Mesenchymal stem cell (in vitro differentiated cells and primary cell): ENCODE measurements at regions not wholly inside any gene's neighbourhood (a gene's known extent, or its start where the extent isn't known, plus 50 kb on each side); places are given as distances from the start of the nearest gene placed in this dataset.

Source experiments
- DNase-seq: peaks from one replicate; pipeline ENCODE4 v3.0.0-alpha.2; 2013
- H2AFZ ChIP-seq: one replicate; pipeline ENCODE4 v1.6.1; 2013; ENCODE audit warnings: low read depth, mild to moderate bottlenecking, control low read depth, inconsistent platforms, low read length, moderate library complexity
- H2AK5ac ChIP-seq: 2 replicates; pipeline ENCODE4 v1.6.1; 2013; ENCODE audit warnings: low read length, moderate library complexity, mild to moderate bottlenecking, inconsistent platforms; ENCODE audit not compliant: severe bottlenecking
- H2BK120ac ChIP-seq: one replicate; pipeline ENCODE4 v1.6.1; 2013; ENCODE audit warnings: low read depth, mild to moderate bottlenecking, inconsistent platforms, low read length, moderate library complexity
- H2BK12ac ChIP-seq, 2 experiments: one replicate each; pipeline ENCODE4 v1.6.1; 2013; ENCODE audit warnings: inconsistent platforms in 2 of 2, low read length in 2 of 2, mild to moderate bottlenecking in 2 of 2, moderate library complexity in 2 of 2, control low read depth in 1 of 2
- H2BK15ac ChIP-seq: one replicate; pipeline ENCODE4 v1.6.1; 2013; ENCODE audit warnings: mild to moderate bottlenecking, low read depth, inconsistent platforms; ENCODE audit not compliant: poor library complexity, severe bottlenecking
- H2BK5ac ChIP-seq: 2 replicates; pipeline ENCODE4 v1.6.1; 2013; ENCODE audit warnings: low read depth, mild to moderate bottlenecking, low read length, control low read depth, inconsistent platforms; ENCODE audit not compliant: poor library complexity, severe bottlenecking
- H3K14ac ChIP-seq, 2 experiments: one replicate each; pipeline ENCODE4 v1.6.1; 2013; ENCODE audit warnings: inconsistent platforms in 2 of 2, low read length in 2 of 2, control low read depth in 1 of 2, mild to moderate bottlenecking in 1 of 2, moderate library complexity in 1 of 2
- H3K18ac ChIP-seq, 2 experiments: one replicate each; pipeline ENCODE4 v1.6.1; 2013; ENCODE audit warnings: inconsistent platforms in 2 of 2, low read length in 2 of 2, control low read depth in 1 of 2, low read depth in 1 of 2, mild to moderate bottlenecking in 1 of 2
- H3K23ac ChIP-seq, 2 experiments: one replicate each; pipeline ENCODE4 v1.6.1; 2013; ENCODE audit warnings: inconsistent platforms in 2 of 2, low read length in 2 of 2, mild to moderate bottlenecking in 2 of 2, moderate library complexity in 2 of 2, control low read depth in 1 of 2
- H3K27ac ChIP-seq: 2 replicates; pipeline ENCODE4 v1.5.1; 2013; ENCODE audit warnings: mild to moderate bottlenecking, moderate library complexity, low read length, control low read depth, inconsistent platforms; ENCODE audit not compliant: poor library complexity, severe bottlenecking
- H3K27me3 ChIP-seq, 2 experiments: 2 replicates each; pipeline versions ENCODE4 v1.6.1 to v1.7.0; 2013; ENCODE audit warnings: low read length in 2 of 2, mild to moderate bottlenecking in 2 of 2, moderate library complexity in 2 of 2, control low read depth in 1 of 2, inconsistent platforms in 1 of 2; ENCODE audit not compliant: control insufficient read depth in 1 of 2, insufficient read depth in 1 of 2
- H3K36me3 ChIP-seq, 2 experiments: 2 replicates each; pipeline versions ENCODE4 v1.6.1 to v1.7.0; 2013; ENCODE audit warnings: low read length in 2 of 2, control low read depth in 1 of 2, inconsistent platforms in 1 of 2, low read depth in 1 of 2, mild to moderate bottlenecking in 1 of 2; ENCODE audit not compliant: insufficient read depth in 2 of 2, control insufficient read depth in 1 of 2
- H3K4ac ChIP-seq, 2 experiments: one replicate each; pipeline ENCODE4 v1.6.1; 2013; ENCODE audit warnings: inconsistent platforms in 2 of 2, low read length in 2 of 2, mild to moderate bottlenecking in 2 of 2, moderate library complexity in 2 of 2, control low read depth in 1 of 2, low read depth in 1 of 2
- H3K4me1 ChIP-seq: 2 replicates; pipeline ENCODE4 v1.6.1; 2013; ENCODE audit warnings: low read depth, low read length, control low read depth; ENCODE audit not compliant: control insufficient read depth, insufficient read depth
- H3K4me2 ChIP-seq: 2 replicates; pipeline ENCODE4 v1.6.1; 2013; ENCODE audit warnings: low read length, mild to moderate bottlenecking, inconsistent platforms; ENCODE audit not compliant: poor library complexity, severe bottlenecking
- H3K4me3 ChIP-seq, 2 experiments: 2 replicates each; pipeline versions ENCODE4 v1.5.1 to v1.7.0; 2013; ENCODE audit warnings: low read length in 2 of 2, mild to moderate bottlenecking in 2 of 2, control low read depth in 1 of 2, low read depth in 1 of 2; ENCODE audit not compliant: insufficient read depth in 1 of 2
- H3K79me1 ChIP-seq: replicated peaks from 2 replicates; pipeline ENCODE4 v1.6.1; 2013; ENCODE audit warnings: mild to moderate bottlenecking, control low read depth, low read length, inconsistent platforms; ENCODE audit not compliant: poor library complexity, severe bottlenecking
- H3K9ac ChIP-seq: 2 replicates; pipeline ENCODE4 v1.7.0; 2013; ENCODE audit warnings: mild to moderate bottlenecking, low read length, moderate library complexity
- H3K9me3 ChIP-seq: 2 replicates; pipeline ENCODE4 v1.7.0; 2013; ENCODE audit warnings: mild to moderate bottlenecking, low read length; ENCODE audit not compliant: control insufficient read depth
- H4K8ac ChIP-seq: one replicate; pipeline ENCODE4 v1.6.1; 2013; ENCODE audit warnings: inconsistent platforms, mild to moderate bottlenecking, low read length, moderate library complexity
- H4K91ac ChIP-seq: one replicate; pipeline ENCODE4 v1.6.1; 2013; ENCODE audit warnings: mild to moderate bottlenecking, low read length, inconsistent platforms
- WGBS: methylation state at CpG from one replicate; pipeline ENCODE4 v1.1.7; 2013; ENCODE audit warnings: mixed read lengths; 5-methylcytosine and 5-hydroxymethylcytosine counted together

DNA sequence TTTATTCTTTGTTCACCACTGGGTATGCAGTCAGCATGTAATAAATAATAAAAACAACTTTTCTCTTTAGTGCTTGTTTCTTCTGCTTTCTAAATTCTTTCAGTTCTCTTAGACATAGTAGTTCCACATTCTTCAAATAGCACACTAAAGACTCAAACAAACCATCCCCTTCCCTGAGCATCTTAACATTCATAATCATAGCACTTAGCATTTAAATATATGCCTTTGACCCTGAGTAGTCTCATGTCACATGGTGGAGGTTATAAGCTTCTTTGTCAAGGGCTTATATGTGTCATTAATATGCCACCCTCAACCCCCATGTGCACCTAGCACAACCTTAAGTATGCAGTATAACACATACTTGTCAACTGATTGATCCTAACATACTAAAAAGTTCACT lies 212.7 kb downstream of the PHLDA1 start:
- Histone ChIP-seq H2BK5ac (no peak overlapping the region), H3K36me3 (no peaks in the 10 kb centered on the region), H2BK120ac (no peak overlapping the region), H2BK12ac (no peak overlapping the region), H3K4me3 (no peak overlapping the region), H3K79me1 (peaks cover 8% of the 10 kb centered on the region), H2AK5ac (no peak overlapping the region), H3K9ac (peak overlapping the region; percentile 72), H3K27me3 (no peaks in the 10 kb centered on the region), H4K8ac (no peak overlapping the region), H3K4me1 (peaks cover 18% of the 10 kb centered on the region), H3K9me3 (no peaks in the 10 kb centered on the region), H3K4me2 (no peak overlapping the region), H4K91ac (no peak overlapping the region), H3K14ac (no peak overlapping the region), H3K27ac (peak overlapping the region; percentile 74), H3K4ac (no peak overlapping the region), H3K18ac (no peak overlapping the region), H2AFZ (no peak overlapping the region), H2BK15ac (no peak overlapping the region), H3K23ac (no peak overlapping the region)
- no peak for DNase-seq

DNA sequence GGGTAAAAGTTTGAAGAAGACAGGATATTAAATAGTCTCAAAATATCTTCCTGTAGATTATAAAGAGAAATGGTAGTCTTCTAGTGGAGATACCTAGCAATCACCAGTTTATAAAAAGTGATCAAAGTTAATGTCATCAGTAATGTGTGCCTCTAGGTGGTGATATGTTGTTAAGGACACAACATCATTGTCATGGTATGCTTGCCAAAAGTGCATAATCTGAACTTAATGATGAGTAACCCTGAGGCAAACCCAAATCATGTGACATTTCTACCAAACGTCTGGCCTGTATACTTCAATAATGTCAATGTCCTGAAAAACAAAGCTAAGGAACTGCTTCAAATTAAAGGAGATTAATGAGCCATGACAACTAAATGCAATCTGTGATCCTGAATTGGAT lies 214.7 kb downstream of the PHLDA1 start:
- no peak overlapping the region for H3K4me2 ChIP-seq
- no peak overlapping the region for H3K4me3 ChIP-seq
- WGBS, result 0% methylated on average over 1 of the region's 1 CpG
- peak overlapping the region; percentile 86 for H3K9ac ChIP-seq
- H3K14ac ChIP-seq, result no peak overlapping the region
- H2BK12ac ChIP-seq, result no peak overlapping the region
- no peak overlapping the region for H2AK5ac ChIP-seq
- peak overlapping the region; percentile 24 for H3K27ac ChIP-seq
- no peak overlapping the region for H2BK120ac ChIP-seq
- no peak overlapping the region for H3K23ac ChIP-seq
- H4K8ac ChIP-seq, result no peak overlapping the region
- H3K9me3 ChIP-seq, result no peaks in the 10 kb centered on the region
- no peak overlapping the region for H2AFZ ChIP-seq
- H2BK5ac ChIP-seq, result no peak overlapping the region
- H2BK15ac ChIP-seq, result no peak overlapping the region
- no peak overlapping the region for H3K18ac ChIP-seq
- peaks cover 13% of the 10 kb centered on the region for H3K4me1 ChIP-seq
- no peaks in the 10 kb centered on the region for H3K36me3 ChIP-seq
- no peaks in the 10 kb centered on the region for H3K27me3 ChIP-seq
- no peak overlapping the region for H4K91ac ChIP-seq
- H3K4ac ChIP-seq, result no peak overlapping the region
- DNase-seq, result peak; percentile 65
- peaks cover 3% of the 10 kb centered on the region for H3K79me1 ChIP-seq

DNA sequence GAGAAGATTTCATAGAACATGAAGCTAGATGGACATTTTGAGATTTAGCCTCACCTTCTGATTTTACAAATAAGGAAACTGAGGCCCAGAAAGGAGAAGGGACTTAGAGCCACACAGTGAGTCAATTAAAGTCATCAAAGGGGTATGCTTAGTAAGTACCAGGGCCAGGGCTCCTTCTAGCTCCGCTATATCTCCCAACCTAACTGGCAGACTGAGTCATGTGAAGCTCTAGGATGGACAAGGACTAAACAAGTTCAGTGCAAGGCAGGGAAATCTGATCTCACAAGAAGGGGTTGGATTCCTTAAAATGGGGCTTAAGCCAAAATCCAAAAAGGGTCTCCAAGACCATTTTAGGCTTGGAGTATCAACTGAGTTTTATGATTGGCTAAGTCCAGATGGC lies 215.8 kb downstream of the PHLDA1 start:
- Histone ChIP-seq H3K79me1 (peaks cover 1% of the 10 kb centered on the region), H2BK5ac (peak overlapping the region; percentile 69), H2BK15ac (no peak overlapping the region), H4K8ac (no peak overlapping the region), H4K91ac (no peak overlapping the region), H3K23ac (no peak overlapping the region), H3K9ac (peak overlapping the region; percentile 86), H2BK120ac (no peak overlapping the region), H3K14ac (no peak overlapping the region), H3K4ac (no peak overlapping the region), H3K4me2 (no peak overlapping the region), H2AFZ (no peak overlapping the region), H2AK5ac (peak overlapping the region; percentile 90), H3K27me3 (no peaks in the 10 kb centered on the region), H2BK12ac (peak overlapping the region in 1 of 2 experiments; percentile 64), H3K18ac (no peak overlapping the region), H3K9me3 (no peaks in the 10 kb centered on the region), H3K4me1 (peaks cover 11% of the 10 kb centered on the region), H3K27ac (peak overlapping the region; percentile 90), H3K36me3 (no peaks in the 10 kb centered on the region), H3K4me3 (no peak overlapping the region)
- DNase-seq, result peak; percentile 60
- 78% methylated on average over 1 of the region's 1 CpG for WGBS

DNA sequence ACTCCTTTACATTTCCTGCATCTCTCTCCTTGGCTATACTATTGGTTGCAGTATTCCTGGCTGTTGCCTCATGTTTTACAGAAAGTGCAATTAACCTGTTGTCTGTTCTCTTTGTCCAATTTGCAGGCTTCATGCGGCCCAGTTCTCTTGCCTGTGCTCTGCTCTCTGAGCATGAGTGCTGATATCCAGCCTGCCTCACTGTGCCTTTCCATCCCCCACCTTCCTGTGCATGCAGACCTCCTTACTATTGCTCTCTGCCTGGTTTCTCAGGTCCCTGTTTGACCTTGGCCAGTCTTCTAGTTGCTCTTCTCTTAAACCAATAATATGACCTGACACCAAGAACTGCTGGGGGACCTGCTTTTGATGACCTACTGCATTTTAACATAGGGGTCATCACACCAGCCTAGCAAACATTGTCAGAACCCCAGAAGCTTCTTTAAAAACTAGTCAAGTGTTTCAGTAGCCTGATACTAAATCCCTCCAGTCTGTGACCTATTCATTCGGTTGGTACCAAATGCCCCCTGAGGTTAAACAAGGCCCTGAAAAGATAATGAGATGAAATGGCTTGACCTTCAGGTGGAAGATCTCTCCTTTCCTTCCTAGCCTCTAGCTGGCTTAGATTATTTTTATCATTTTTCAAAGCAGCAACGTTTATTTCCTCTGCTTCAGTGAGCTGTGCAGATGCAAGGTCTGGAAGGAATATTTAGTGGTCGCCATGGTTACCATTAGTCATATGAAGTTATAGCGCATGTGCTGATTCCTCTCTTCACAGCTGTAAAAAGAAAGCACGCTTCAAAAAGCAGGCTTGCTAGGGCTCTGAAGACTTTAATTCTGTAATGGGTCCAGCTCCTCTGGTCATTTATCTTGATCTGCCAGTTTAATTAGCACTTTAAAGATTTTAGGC lies 216.5 kb downstream of the PHLDA1 start:
- Histone ChIP-seq H3K79me1 (peaks cover 1% of the 10 kb centered on the region), H4K8ac (peak overlapping the region; percentile 3), H3K4me2 (peak overlapping the region; percentile 39), H3K9me3 (no peaks in the 10 kb centered on the region), H3K23ac (no peak overlapping the region), H3K4me3 (no peak overlapping the region), H2BK12ac (no peak overlapping the region), H3K4me1 (peaks cover 11% of the 10 kb centered on the region), H3K27me3 (no peaks in the 10 kb centered on the region), H2AFZ (no peak overlapping the region), H2AK5ac (peak overlapping the region; percentile 29), H3K18ac (peak overlapping the region in 1 of 2 experiments; percentile 52), H2BK120ac (no peak overlapping the region), H3K14ac (no peak overlapping the region), H3K9ac (peak overlapping the region; percentile 86), H4K91ac (no peak overlapping the region), H2BK15ac (no peak overlapping the region), H3K4ac (no peak overlapping the region), H3K27ac (peak overlapping the region; percentile 90), H2BK5ac (no peak overlapping the region), H3K36me3 (no peaks in the 10 kb centered on the region)
- WGBS, result 29% methylated on average over 6 of the region's 6 CpGs
- DNase-seq, result peak; percentile 97
